HUES6 (cell line): ENCODE measurements at regions not wholly inside any gene's neighbourhood (a gene's known extent, or its start where the extent isn't known, plus 50 kb on each side); places are given as distances from the start of the nearest gene placed in this dataset.
"Not testable (repeated sequence)": the region's sequence is repeated elsewhere in the genome, so short reads cannot be mapped to it uniquely, and the experiment has no call there.

Experiments
- H3K27ac ChIP-seq: 2 replicates; pipeline ENCODE4 v1.7.0; 2013; ENCODE audit warnings: low read depth, mild to moderate bottlenecking, low read length, inconsistent platforms
- H3K27me3 ChIP-seq: 2 replicates; pipeline ENCODE4 v1.6.1; 2013; ENCODE audit warnings: low read length; ENCODE audit not compliant: control insufficient read depth, insufficient read depth
- H3K36me3 ChIP-seq: 2 replicates; pipeline ENCODE4 v1.6.1; 2013; ENCODE audit warnings: low read length; ENCODE audit not compliant: control insufficient read depth, insufficient read depth
- H3K4me1 ChIP-seq: 2 replicates; pipeline ENCODE4 v1.6.1; 2013; ENCODE audit warnings: low read length; ENCODE audit not compliant: control insufficient read depth, insufficient read depth
- H3K4me3 ChIP-seq: 2 replicates; pipeline ENCODE4 v1.5.1; 2013; ENCODE audit warnings: low read depth, low read length
- H3K9ac ChIP-seq: one replicate; pipeline ENCODE4 v1.6.1; 2013; ENCODE audit warnings: mild to moderate bottlenecking, low read length
- H3K9me3 ChIP-seq: 2 replicates; pipeline ENCODE4 v1.6.1; 2013; ENCODE audit warnings: low read depth, low read length; ENCODE audit not compliant: control insufficient read depth, insufficient read depth

DNA sequence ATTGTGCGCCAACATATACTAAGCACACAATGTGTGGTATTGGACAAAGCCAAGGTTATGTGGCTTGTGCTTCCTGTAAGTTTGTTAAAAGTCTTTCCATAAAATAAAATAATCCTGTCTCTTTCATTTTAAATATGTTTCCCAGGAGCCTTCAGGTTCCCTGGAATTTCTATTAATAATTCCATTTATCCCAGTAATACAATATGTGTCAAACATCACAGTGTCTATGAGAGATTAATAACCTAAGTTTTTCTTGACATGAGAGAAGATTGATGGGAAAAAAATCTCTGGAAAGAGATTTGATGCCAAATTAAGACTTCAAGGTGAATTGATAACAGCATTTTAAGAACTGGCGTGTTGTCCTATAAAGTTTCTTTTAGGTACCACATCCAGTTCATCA, 507.0 kb downstream of the TTLL7 start:
- Histone ChIP-seq H3K9ac (no peak overlapping the region), H3K36me3 (no peaks in the 10 kb centered on the region), H3K4me1 (no peaks in the 10 kb centered on the region), H3K27ac (no peak overlapping the region), H3K27me3 (no peaks in the 10 kb centered on the region), H3K4me3 (no peak overlapping the region), H3K9me3 (no peaks in the 10 kb centered on the region)

DNA sequence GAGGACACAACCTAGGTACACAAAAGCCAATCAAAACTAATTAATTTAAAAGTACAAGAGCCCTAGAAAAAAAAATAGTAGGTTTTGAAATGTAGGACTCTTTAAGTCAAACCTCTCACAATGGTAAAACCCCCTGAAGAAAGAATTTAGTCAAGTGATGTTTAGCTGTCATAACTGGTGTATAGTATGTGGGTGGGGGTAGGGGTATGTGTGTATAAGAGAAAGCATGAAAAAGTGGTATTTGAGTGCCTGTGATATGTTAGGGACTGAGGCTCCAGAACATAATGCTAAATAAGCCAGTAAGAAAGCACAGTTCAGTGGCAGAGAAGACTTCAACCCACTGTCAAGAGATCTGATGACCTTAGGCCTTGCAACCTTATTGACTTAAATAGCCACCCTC, 507.9 kb downstream of the TTLL7 start:
- Histone ChIP-seq H3K4me3 (no peak overlapping the region), H3K9me3 (no peaks in the 10 kb centered on the region), H3K9ac (no peak overlapping the region), H3K36me3 (no peaks in the 10 kb centered on the region), H3K4me1 (no peaks in the 10 kb centered on the region), H3K27me3 (no peaks in the 10 kb centered on the region), H3K27ac (no peak overlapping the region)

DNA sequence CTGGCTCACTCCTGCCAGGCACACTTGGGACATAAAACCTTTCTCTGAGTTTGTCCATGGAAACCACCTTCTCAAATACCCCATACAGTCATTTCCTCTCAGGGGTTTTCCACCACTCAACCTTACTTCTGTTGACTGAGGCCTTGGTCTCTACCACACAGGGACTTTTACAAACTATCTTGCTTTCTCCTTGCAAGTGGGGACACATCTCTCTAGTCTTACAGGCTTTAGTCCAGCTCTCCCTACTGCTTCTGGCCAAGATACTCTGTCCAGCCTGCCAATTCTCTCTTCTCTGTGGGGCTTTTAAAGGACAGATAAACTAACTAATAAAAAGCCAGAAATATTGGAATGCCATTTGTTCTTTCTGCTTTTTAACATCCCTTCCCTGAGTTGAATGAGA, 510.8 kb downstream of the TTLL7 start:
- not testable (repeated sequence) for H3K9ac ChIP-seq, H3K27ac ChIP-seq, H3K36me3 ChIP-seq, H3K9me3 ChIP-seq, H3K4me3 ChIP-seq, H3K27me3 ChIP-seq, H3K4me1 ChIP-seq

DNA sequence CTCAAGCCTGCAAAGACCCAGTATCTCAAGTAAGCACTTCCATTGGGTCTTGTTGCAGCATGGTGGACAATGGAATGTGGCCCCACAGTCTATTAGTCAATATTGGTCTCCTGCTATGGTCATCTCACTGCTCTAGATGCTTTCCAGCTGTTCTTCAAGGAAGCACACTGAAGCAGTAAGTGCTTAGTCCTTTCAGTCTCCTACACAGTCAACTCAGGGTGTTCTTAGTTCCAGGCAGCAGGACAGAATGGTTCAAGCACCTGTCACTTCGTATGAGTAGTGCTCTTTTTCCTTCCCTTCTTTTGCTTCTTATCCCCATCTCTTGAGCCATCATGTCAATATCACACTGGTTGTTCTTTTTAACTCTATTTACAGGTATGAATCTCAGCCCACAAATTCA, 511.5 kb downstream of the TTLL7 start:
- not testable (repeated sequence) for H3K4me1 ChIP-seq, H3K27me3 ChIP-seq, H3K4me3 ChIP-seq, H3K9me3 ChIP-seq, H3K27ac ChIP-seq, H3K9ac ChIP-seq, H3K36me3 ChIP-seq

GRCh38 chr1:83485314-83486019, 513.5 kb downstream of the TTLL7 start:
- H3K9ac ChIP-seq: not testable (repeated sequence)

GRCh38 chr1:83481284-83481683, 517.6 kb downstream of the TTLL7 start:
- not testable (repeated sequence) for H3K27ac ChIP-seq, H3K36me3 ChIP-seq, H3K9me3 ChIP-seq, H3K4me3 ChIP-seq, H3K27me3 ChIP-seq, H3K4me1 ChIP-seq, H3K9ac ChIP-seq

More at GRCh38 chr1:83485314-83486019, 513.5 kb downstream of the TTLL7 start:
- not testable (repeated sequence) for H3K36me3 ChIP-seq, H3K27ac ChIP-seq, H3K9me3 ChIP-seq, H3K4me3 ChIP-seq, H3K27me3 ChIP-seq, H3K4me1 ChIP-seq

DNA sequence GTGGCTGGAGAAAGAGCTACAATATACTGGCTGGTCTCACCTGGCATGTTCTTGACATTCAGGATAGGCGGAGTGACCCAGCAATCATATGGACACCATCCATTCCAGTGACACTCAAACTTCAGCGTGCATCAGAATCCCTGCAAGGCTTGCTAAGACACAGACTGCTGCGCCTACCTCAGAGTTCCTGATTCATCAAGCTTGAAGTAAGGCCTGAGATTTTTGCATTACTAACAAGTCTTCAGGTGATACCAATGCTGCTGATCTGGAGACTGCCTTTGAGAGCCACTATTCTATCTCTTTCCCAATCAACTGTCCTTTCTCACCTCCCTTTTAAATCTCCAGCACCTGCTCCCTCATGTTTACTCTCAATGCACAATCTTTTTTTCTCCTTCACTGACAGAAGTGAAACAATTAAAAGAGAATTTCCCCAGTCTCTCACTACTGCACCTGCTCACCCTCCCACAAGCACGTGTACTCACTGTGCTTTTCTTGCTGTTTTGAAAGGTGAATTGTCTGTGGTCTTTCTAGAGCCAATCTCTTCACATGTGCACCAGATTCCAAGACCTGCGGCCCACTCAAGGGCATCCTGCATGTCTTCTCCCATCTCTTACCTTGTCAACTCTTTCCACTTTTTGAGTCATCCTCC, 519.2 kb downstream of the TTLL7 start:
- not testable (repeated sequence) for H3K36me3 ChIP-seq, H3K4me1 ChIP-seq, H3K27me3 ChIP-seq, H3K9me3 ChIP-seq, H3K9ac ChIP-seq, H3K4me3 ChIP-seq, H3K27ac ChIP-seq

DNA sequence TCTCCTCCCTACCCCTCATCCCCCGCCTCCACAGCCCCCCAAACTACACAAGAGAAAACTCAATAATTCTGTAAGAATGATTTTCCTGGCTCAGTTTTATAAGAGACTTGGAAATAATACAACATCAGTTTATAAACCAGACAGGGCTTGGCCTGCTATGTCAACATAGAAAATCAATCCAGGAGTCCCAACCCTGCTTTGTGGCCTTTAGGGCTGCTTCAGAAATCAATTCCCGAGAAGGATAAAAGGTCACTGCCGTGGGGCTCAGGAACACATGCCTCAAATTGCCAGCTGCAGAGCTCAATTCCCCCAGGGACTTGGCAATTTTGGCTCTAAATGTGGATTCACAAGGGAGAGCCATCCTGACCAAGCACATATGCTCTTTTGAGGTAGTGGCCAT, 520.8 kb downstream of the TTLL7 start:
- H3K36me3 ChIP-seq, H3K4me1 ChIP-seq, H3K27ac ChIP-seq, H3K27me3 ChIP-seq, H3K4me3 ChIP-seq, H3K9me3 ChIP-seq, H3K9ac ChIP-seq: not testable (repeated sequence)

- not testable (repeated sequence) for H3K4me3 ChIP-seq, H3K27ac ChIP-seq, H3K9ac ChIP-seq
Measured at GRCh38 chr1:83476518-83476917, 522.4 kb downstream of the TTLL7 start.

DNA sequence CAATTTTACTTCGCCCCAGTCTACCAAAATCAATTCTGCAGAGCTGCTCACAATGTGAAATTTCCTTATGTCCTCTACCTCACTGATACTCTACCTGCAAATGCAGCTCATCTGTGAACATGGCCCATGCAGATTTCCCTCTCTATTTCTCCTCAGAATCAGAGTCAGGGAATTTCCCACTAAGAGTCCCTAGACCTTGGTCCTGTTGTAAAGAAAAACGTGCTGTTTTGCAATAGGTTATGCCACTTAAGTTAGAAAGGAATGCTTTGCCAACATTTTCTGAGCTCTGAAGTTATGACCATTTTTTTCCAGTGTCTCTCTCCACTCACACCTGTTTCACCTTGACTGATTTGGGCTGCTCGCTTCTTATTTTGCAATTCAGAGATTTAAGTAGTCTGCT, 524.0 kb downstream of the TTLL7 start:
- H3K4me1 ChIP-seq, H3K9ac ChIP-seq, H3K9me3 ChIP-seq, H3K4me3 ChIP-seq, H3K27ac ChIP-seq, H3K36me3 ChIP-seq, H3K27me3 ChIP-seq: not testable (repeated sequence)

More at GRCh38 chr1:83476518-83476917, 522.4 kb downstream of the TTLL7 start:
- not testable (repeated sequence) for H3K27me3 ChIP-seq, H3K36me3 ChIP-seq, H3K4me1 ChIP-seq, H3K9me3 ChIP-seq

DNA sequence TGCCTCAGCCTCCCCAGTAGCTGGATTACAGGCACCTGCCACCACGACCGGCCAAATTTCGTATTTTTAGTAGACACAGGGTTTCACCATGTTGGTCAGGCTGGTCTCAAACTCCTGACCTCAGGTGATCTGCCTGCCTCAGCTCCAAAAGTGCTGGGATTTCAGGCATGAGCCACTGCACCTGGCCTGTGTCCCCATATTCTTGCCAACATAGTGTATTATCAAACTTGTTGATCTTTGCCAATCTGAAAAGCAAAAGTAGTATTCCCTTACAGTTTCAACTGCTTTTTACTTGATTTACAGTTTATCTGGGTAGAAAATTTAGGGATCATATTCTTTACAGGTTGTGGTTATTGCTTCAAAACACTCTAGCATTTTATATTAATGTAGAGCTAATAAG, 524.9 kb downstream of the TTLL7 start:
- H3K36me3 ChIP-seq, H3K9ac ChIP-seq, H3K4me1 ChIP-seq, H3K27ac ChIP-seq, H3K4me3 ChIP-seq, H3K27me3 ChIP-seq, H3K9me3 ChIP-seq: not testable (repeated sequence)
